Endothelial cell of umbilical vein (primary cell): ENCODE measurements at regions not wholly inside any gene's neighbourhood (a gene's known extent, or its start where the extent isn't known, plus 50 kb on each side); places are given as distances from the start of the nearest gene placed in this dataset.

Source experiments
- BruUV-seq: library from RNA; stranded (reverse); fragments of 400-500 nt; replicated peaks from 2 replicates; lab custom pipeline; 2021; lab: Mats Ljungman, UMichigan
- CTCF ChIA-PET: fragments of 300-600, 350-600 bp; sonication (Branson Sonifier 250); formaldehyde crosslinking; loops from one replicate; lab custom pipeline; 2021; ENCODE audit warnings: antibody characterized with exemption, inconsistent platforms; lab: Charles Lee
- POLR2A ChIA-PET: fragments of 300-600, 350-600 bp; sonication (Branson Sonifier 250); formaldehyde crosslinking; loops from one replicate; lab custom pipeline; 2021; ENCODE audit warnings: antibody characterized with exemption, inconsistent platforms; lab: Charles Lee
- DNase-seq: peaks from one replicate; pipeline ENCODE4 v3.0.0-alpha.2; 2011; ENCODE audit warnings: low read depth, low spot score
- FAIRE-seq: peaks from 2 replicates; lab custom pipeline; 2011; peaks lifted over from hg19 to GRCh38; lab: Jason Lieb, UNC
- H2AFZ ChIP-seq: 2 replicates; pipeline ENCODE4 v1.6.0; 2012; ENCODE audit warnings: low read depth, low read length, control low read depth, inconsistent platforms
- H3K27ac ChIP-seq: 2 replicates; pipeline ENCODE4 v1.5.1; 2011; ENCODE audit warnings: low read depth, mild to moderate bottlenecking, control low read depth, low read length, moderate library complexity; ENCODE audit not compliant: insufficient read depth
- H3K27me3 ChIP-seq, 2 experiments: 2 replicates each; pipeline versions ENCODE4 v1.6.0 to v1.6.1; 2011; ENCODE audit warnings: low read length in 2 of 2, mixed read lengths in 1 of 2; ENCODE audit not compliant: control insufficient read depth in 2 of 2, insufficient read depth in 2 of 2
- H3K36me3 ChIP-seq, 2 experiments: 2 replicates in 1 of 2; 3 replicates in 1 of 2; pipeline ENCODE4 v1.5.1; 2011; ENCODE audit warnings: low read length in 2 of 2, mild to moderate bottlenecking in 1 of 2, moderate library complexity in 1 of 2; ENCODE audit not compliant: control insufficient read depth in 2 of 2, insufficient read depth in 2 of 2; ENCODE audit errors: extremely low read depth in 1 of 2
- H3K4me1 ChIP-seq: 3 replicates; pipeline ENCODE4 v1.5.1; 2011; ENCODE audit warnings: mild to moderate bottlenecking, low read length; ENCODE audit not compliant: control insufficient read depth, insufficient read depth; ENCODE audit errors: extremely low read depth
- H3K4me2 ChIP-seq: 2 replicates; pipeline ENCODE4 v1.6.1; 2011; ENCODE audit warnings: low read length, control low read depth, mixed read lengths; ENCODE audit not compliant: insufficient read depth
- H3K4me3 ChIP-seq, 3 experiments: fragments of 200-600 bp in 1 of 3; sonication (generic), shearing (Covaris generic) in 1 of 3; replicated peaks in 1 of 3; 2 replicates each; pipeline ENCODE4 v1.5.1; 2011 to 2016; ENCODE audit warnings: control low read depth in 3 of 3, low read length in 3 of 3, mild to moderate bottlenecking in 2 of 3, inconsistent platforms in 1 of 3, low read depth in 1 of 3, moderate library complexity in 1 of 3; ENCODE audit not compliant: insufficient read depth in 1 of 3
- H3K79me2 ChIP-seq: 2 replicates; pipeline ENCODE4 v1.6.0; 2012; ENCODE audit warnings: low read length, inconsistent platforms; ENCODE audit not compliant: control insufficient read depth, insufficient read depth
- H3K9ac ChIP-seq: replicated peaks from 2 replicates; pipeline ENCODE3; 2011; ENCODE audit warnings: low read length, control low read depth; ENCODE audit not compliant: insufficient read depth; ENCODE audit errors: extremely low read depth
- H3K9me1 ChIP-seq: replicated peaks from 3 replicates; pipeline ENCODE4 v1.6.0; 2011; ENCODE audit warnings: mild to moderate bottlenecking, low read length; ENCODE audit not compliant: control insufficient read depth, insufficient read depth; ENCODE audit errors: extremely low read depth
- H3K9me3 ChIP-seq: replicated peaks from 2 replicates; pipeline ENCODE4 v1.5.1; 2012; ENCODE audit warnings: low read length, inconsistent platforms; ENCODE audit not compliant: control insufficient read depth, insufficient read depth
- H4K20me1 ChIP-seq: replicated peaks from 2 replicates; pipeline ENCODE3; 2011; ENCODE audit warnings: mild to moderate bottlenecking, low read length; ENCODE audit not compliant: control insufficient read depth, insufficient read depth; ENCODE audit errors: extremely low read depth
- EZH2 ChIP-seq: IDR thresholded peaks from 2 replicates; pipeline ENCODE4 v1.6.1; 2012; ENCODE audit warnings: borderline replicate concordance, low read depth, mild to moderate bottlenecking, moderate library complexity, low read length, inconsistent platforms; ENCODE audit not compliant: severe bottlenecking
- FOS ChIP-seq: IDR thresholded peaks from 2 replicates; pipeline ENCODE4 v1.6.1; 2011; ENCODE audit warnings: mild to moderate bottlenecking, low read length, moderate library complexity, borderline replicate concordance; ENCODE audit not compliant: insufficient read depth
- GATA2 ChIP-seq: IDR thresholded peaks from 2 replicates; pipeline ENCODE4 v1.7.0; 2011; ENCODE audit warnings: low read depth, mild to moderate bottlenecking, moderate library complexity, mixed read lengths, low read length; ENCODE audit not compliant: insufficient read length, insufficient read depth
- JUN ChIP-seq: IDR thresholded peaks from 2 replicates; pipeline ENCODE4 v1.6.1; 2011; ENCODE audit warnings: borderline replicate concordance, low read depth; ENCODE audit not compliant: insufficient read length, insufficient read depth
- MYC ChIP-seq: IDR thresholded peaks from one replicate; pipeline ENCODE4 v1.6.1; 2011; ENCODE audit warnings: mild to moderate bottlenecking, low read depth, low read length
- POLR2A ChIP-seq: IDR thresholded peaks from 2 replicates; pipeline ENCODE4 v1.6.1; 2012; ENCODE audit warnings: low read depth, mild to moderate bottlenecking, control low read depth, low read length
- POLR2AphosphoS5 ChIP-seq: IDR thresholded peaks from 2 replicates; pipeline ENCODE4 v1.6.1; 2012; ENCODE audit warnings: low read depth, mild to moderate bottlenecking, control low read depth, low read length, moderate library complexity; ENCODE audit not compliant: insufficient read depth
- dilution Hi-C: fragments of 300-500 bp; cut with MboI; formaldehyde crosslinking; loops from one replicate; pipeline ENCODE4 v1.15.0; 2019; ENCODE audit warnings: low sequenced_read_pairs; ENCODE audit not compliant: extremely low pct_ligation_motif_present
- intact Hi-C: fragments of 100-400 bp; cut with micrococcal nuclease; formaldehyde crosslinking; loops from one replicate; pipeline ENCODE4 v1.10.0; 2022
- TF ChIP-seq, protein P1 (sequence below): IDR thresholded peaks from 2 replicates; pipeline ENCODE4 v1.6.1; 2011; ENCODE audit not compliant: insufficient read depth, insufficient read length
- TF ChIP-seq, protein P2 (sequence below), 2 donors: IDR thresholded peaks; 1 replicate in 1 of 2; 2 replicates in 1 of 2; pipeline ENCODE4 v1.5.1; 2011; ENCODE audit warnings: low read length in 2 of 2, mild to moderate bottlenecking in 2 of 2, moderate library complexity in 2 of 2, control low read depth in 1 of 2, inconsistent platforms in 1 of 2, low read depth in 1 of 2; ENCODE audit not compliant: insufficient read depth in 1 of 2; ENCODE audit errors: extremely low read depth in 1 of 2

DNA sequence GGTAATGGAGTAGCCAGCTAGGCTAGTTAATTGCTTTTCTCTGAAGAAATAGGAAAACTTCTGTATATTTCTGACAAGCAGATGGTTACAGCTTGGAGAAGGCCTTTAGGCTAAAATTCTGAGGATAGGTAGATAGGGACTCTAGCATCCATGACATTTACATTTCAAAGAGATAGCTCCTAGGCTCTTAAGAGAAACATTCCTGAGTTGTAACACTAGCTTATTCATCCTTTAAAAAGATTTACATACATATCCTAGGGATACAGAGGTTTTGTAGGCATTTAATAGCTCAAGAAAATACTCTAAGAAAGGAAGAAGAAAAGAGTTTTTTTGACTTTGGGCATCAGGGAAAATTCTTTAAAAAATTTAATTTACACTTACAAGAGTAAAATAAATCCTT, 130.9 kb upstream of the CCDC179 start:
- Histone ChIP-seq H3K79me2 (no peaks in the 10 kb centered on the region), H3K4me2 (no peak overlapping the region), H3K27ac (no peak overlapping the region), H3K36me3 (no peaks in the 10 kb centered on the region), H3K9me3 (no peaks in the 10 kb centered on the region), H3K4me1 (no peaks in the 10 kb centered on the region), H3K27me3 (no peaks in the 10 kb centered on the region), H4K20me1 (no peaks in the 10 kb centered on the region), H3K4me3 (no peak overlapping the region), H3K9me1 (no peaks in the 10 kb centered on the region), H2AFZ (no peak overlapping the region), H3K9ac (no peak overlapping the region)
- TF ChIP-seq MYC: no peak
- TF ChIP-seq, protein P1, sequence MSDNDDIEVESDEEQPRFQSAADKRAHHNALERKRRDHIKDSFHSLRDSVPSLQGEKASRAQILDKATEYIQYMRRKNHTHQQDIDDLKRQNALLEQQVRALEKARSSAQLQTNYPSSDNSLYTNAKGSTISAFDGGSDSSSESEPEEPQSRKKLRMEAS: no peak
- TF ChIP-seq, protein P2, sequence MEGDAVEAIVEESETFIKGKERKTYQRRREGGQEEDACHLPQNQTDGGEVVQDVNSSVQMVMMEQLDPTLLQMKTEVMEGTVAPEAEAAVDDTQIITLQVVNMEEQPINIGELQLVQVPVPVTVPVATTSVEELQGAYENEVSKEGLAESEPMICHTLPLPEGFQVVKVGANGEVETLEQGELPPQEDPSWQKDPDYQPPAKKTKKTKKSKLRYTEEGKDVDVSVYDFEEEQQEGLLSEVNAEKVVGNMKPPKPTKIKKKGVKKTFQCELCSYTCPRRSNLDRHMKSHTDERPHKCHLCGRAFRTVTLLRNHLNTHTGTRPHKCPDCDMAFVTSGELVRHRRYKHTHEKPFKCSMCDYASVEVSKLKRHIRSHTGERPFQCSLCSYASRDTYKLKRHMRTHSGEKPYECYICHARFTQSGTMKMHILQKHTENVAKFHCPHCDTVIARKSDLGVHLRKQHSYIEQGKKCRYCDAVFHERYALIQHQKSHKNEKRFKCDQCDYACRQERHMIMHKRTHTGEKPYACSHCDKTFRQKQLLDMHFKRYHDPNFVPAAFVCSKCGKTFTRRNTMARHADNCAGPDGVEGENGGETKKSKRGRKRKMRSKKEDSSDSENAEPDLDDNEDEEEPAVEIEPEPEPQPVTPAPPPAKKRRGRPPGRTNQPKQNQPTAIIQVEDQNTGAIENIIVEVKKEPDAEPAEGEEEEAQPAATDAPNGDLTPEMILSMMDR (IDR thresholded peaks at IDR 0.05; ENCODE audit: extremely low read depth in 1 of 2, insufficient read depth in 1 of 2, low read depth in 1 of 2, low read length in 2 of 2): no peak
- no peak for TF ChIP-seq JUN
- TF ChIP-seq POLR2AphosphoS5: no peak
- TF ChIP-seq FOS: no peak
- no peak for TF ChIP-seq POLR2A
- intact Hi-C loops: no loop called here
- POLR2A ChIA-PET: no interaction called here
- no peak for FAIRE-seq
- CTCF ChIA-PET: no interaction called here
- DNase-seq: no peak
- dilution Hi-C loops: no loop called here
- BruUV-seq: no TSS peak

DNA sequence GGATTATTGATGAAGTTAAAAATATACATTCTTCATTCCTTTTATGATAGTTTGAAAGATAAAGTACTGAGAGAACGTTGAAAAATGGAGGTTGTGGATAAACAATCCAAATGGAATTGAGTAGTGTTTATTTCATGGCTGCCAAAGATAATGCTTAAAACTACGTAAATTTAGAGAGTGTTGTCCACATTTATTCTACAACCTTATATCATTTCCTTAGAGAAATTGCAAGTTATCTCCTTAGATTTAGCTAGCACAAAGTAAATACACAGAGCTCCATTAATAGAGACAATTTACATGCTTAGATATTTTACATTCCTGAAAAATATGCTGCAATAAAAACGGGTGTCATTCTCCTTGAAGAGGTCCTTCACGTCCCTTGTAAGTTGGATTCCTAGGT, 146.5 kb upstream of the CCDC179 start:
- intact Hi-C loops: no loop called here
- TF ChIP-seq MYC (no peak), FOS (no peak), POLR2AphosphoS5 (no peak), EZH2 (no peak), JUN (no peak), GATA2 (no peak), POLR2A (no peak)
- TF ChIP-seq, protein P1: no peak
- TF ChIP-seq, protein P2 (IDR thresholded peaks at IDR 0.05; ENCODE audit: extremely low read depth in 1 of 2, insufficient read depth in 1 of 2, low read depth in 1 of 2, low read length in 2 of 2): no peak
- Histone ChIP-seq H3K4me2 (no peak overlapping the region), H3K4me1 (no peaks in the 10 kb centered on the region), H3K9ac (no peak overlapping the region), H3K27ac (no peak overlapping the region), H2AFZ (no peak overlapping the region), H3K9me1 (no peaks in the 10 kb centered on the region), H3K27me3 (no peaks in the 10 kb centered on the region), H3K4me3 (no peak overlapping the region), H3K9me3 (no peaks in the 10 kb centered on the region), H3K79me2 (no peaks in the 10 kb centered on the region), H3K36me3 (no peaks in the 10 kb centered on the region), H4K20me1 (no peaks in the 10 kb centered on the region)
- no peak for FAIRE-seq
- ChIA-PET POLR2A (no interaction called here), CTCF (no interaction called here)
- no peak for DNase-seq
- dilution Hi-C loops: no loop called here
- no TSS peak for BruUV-seq
